HAP-1 (cell line): ENCODE measurements at regions not wholly inside any gene's neighbourhood (a gene's known extent, or its start where the extent isn't known, plus 50 kb on each side); places are given as distances from the start of the nearest gene placed in this dataset.
A peak's percentile ranks its signal among the peaks of the same experiment; 100 is the strongest.

Experiments used
- DNase-seq, 2 experiments: peaks; one replicate each; pipeline ENCODE4 v3.0.0-alpha.2; 2016 to 2020; ENCODE audit warnings: low spot score in 2 of 2
- H3K27me3 ChIP-seq: fragments of 250-450 bp; sonication (Bioruptor Pico); 2 replicates; pipeline ENCODE4 v1.5.1; 2020; ENCODE audit warnings: low read depth, mild to moderate bottlenecking, moderate library complexity
- H3K36me3 ChIP-seq: fragments of 250-450 bp; sonication (Bioruptor Pico); replicated peaks from 2 replicates; pipeline ENCODE4 v1.5.1; 2020; ENCODE audit warnings: mild to moderate bottlenecking
- H3K4me1 ChIP-seq: fragments of 250-450 bp; sonication (Bioruptor Pico); 2 replicates; pipeline ENCODE4 v1.5.1; 2020; ENCODE audit warnings: mild to moderate bottlenecking
- H3K4me3 ChIP-seq: fragments of 250-450 bp; sonication (Bioruptor Pico); 2 replicates; pipeline ENCODE4 v1.5.1; 2020; ENCODE audit warnings: mild to moderate bottlenecking, moderate library complexity
- H3K9me3 ChIP-seq: fragments of 250-450 bp; sonication (Bioruptor Pico); 2 replicates; pipeline ENCODE4 v1.5.1; 2020; ENCODE audit warnings: mild to moderate bottlenecking, moderate library complexity
- in situ Hi-C: fragments of 300-500 bp; cut with MboI; formaldehyde crosslinking; loops from 3 replicates; pipeline ENCODE4 v1.14.3; 2020; ENCODE audit warnings: low sequenced_read_pairs, inconsistent platforms, mixed read lengths

DNA sequence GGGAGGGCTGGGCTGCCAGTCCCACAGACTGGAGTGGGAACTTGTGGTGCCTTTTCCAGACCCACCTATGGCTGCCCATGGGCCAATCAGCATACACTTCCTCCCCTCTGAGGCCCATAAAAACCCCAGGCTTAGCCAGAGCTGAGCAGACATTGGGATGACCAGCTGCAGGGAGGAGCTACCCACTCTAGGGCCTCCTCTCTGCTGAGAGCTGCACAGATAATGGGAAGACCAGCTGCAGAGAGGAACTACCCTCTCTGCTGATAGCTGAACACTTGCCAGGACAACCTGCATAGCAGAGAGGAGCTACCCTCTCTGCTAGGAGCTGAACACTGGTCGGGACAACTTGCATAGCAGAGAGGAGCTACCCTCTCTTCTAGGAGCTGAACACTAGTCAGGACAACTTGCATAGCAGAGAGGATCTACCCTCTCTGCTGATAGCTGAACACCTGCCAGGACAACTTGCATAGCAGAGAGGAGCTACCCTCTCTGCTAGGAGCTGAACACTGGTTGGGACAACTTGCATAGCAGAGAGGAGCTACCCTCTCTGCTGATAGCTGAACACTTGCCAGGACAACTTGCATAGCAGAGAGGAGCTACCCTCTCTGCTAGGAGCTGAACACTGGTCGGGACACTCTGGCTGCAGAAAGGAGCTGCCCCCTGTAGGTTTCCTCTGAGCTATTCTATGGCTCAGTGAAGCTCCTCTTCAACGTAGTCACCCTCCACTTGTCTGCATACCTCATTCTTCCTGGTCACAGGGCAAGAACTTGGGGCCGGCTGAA is 88.3 kb upstream of the CACUL1 start:
- in situ Hi-C loops: no loop called here
- H3K4me3 ChIP-seq: no peak overlapping the region
- H3K4me1 ChIP-seq: no peaks in the 10 kb centered on the region
- H3K9me3 ChIP-seq: no peaks in the 10 kb centered on the region
- no peak for DNase-seq
- H3K27me3 ChIP-seq: peaks cover 20% of the 10 kb centered on the region
- no peaks in the 10 kb centered on the region for H3K36me3 ChIP-seq

DNA sequence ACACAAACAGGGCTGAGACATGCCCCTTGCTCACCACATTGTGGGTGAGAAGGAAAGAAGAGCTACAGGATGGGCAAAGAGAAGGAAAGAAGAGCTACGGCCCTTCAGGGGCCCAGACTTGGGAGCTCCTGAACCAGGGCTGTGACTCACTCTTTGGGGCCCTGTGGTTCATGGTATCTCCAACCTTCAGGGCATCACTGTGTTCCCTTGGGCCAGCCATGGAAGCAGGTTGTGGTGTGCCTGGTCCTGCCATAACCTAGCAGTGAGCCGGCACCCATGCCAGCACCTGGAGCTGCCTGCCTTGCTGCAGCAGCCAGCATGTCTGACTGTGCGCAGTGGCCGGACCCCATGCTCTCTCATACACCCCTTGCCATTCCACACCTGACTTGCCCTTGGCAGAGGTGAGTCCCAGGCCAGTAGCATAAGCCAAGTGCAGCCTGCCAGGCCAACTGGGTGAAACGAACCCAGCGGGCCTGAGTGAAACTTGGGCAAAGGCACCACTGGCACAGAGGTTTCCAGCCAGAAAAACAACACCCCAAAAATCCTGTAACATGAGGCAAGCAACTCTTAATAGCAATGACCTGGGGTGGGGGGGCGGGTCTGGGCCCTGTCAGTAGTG is 89.0 kb upstream of the CACUL1 start:
- in situ Hi-C loops: no loop called here
- H3K27me3 ChIP-seq: peaks cover 20% of the 10 kb centered on the region
- no peaks in the 10 kb centered on the region for H3K9me3 ChIP-seq
- no peak for DNase-seq
- no peaks in the 10 kb centered on the region for H3K36me3 ChIP-seq
- no peak overlapping the region for H3K4me3 ChIP-seq
- H3K4me1 ChIP-seq: no peaks in the 10 kb centered on the region

DNA sequence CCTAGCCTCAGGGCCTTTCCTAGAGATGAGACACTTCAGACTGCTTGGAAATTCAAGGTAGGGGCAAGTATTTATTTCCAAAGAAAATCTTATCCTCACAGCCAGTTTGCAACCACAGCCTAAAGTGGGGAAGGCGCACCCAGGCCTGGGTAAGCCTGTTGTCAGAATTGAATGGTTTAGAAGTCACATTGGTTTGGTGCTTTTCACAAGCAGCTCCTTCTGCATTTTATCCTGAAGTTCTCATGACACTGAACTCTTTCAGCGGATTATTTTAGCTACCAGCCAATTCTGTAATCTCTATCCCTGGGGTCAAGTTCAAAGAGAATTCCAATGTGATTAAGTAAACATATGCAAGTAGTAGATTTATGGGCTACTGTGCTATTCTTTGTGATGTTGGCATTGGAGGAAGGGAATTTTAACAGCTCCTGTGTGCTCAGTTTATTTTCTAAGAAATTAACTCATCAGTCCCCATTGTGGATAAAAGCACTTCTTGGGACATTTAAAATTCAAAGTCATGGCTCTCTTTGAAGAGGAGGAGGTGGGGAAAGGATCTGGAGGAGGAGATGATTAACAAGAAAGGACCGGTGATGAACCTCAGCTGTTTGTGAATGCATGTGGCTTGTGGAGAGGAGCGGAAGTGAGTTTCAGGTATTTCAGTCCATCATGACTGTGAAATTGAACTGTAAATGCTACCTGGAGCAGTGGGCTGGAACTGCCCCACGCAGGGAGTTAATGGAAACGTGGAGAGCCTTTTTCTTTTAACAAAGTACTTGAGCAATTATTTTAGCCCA is 90.2 kb upstream of the CACUL1 start:
- in situ Hi-C loops: no loop called here
- peak in 1 of 2 experiments; percentile 66 for DNase-seq
- H3K4me3 ChIP-seq: no peak overlapping the region
- peaks cover 20% of the 10 kb centered on the region for H3K27me3 ChIP-seq
- no peaks in the 10 kb centered on the region for H3K36me3 ChIP-seq
- no peaks in the 10 kb centered on the region for H3K4me1 ChIP-seq
- no peaks in the 10 kb centered on the region for H3K9me3 ChIP-seq

DNA sequence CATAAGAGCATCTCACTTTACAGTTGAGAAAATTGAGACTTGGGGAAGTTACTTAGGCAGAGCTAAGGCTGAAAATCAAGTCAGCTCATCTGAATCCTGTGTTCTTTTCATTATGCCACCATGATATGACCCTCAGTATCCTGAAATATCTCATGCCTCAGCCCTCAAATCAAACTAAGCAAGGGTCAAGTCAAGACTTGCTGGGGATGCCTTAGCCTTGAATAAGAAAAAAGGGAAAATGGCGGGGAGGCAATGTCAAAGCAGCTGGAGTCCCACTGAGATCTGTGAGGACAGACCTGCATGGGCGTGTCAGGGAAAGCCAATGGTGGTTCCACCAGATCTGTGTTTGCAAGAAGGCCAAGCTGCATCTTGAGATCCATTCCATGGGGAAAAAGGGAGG is 91.0 kb upstream of the CACUL1 start:
- in situ Hi-C loops: no loop called here
- DNase-seq: no peak
- Histone ChIP-seq H3K4me3 (no peak overlapping the region), H3K27me3 (peaks cover 20% of the 10 kb centered on the region), H3K9me3 (no peaks in the 10 kb centered on the region), H3K4me1 (no peaks in the 10 kb centered on the region), H3K36me3 (no peaks in the 10 kb centered on the region)

DNA sequence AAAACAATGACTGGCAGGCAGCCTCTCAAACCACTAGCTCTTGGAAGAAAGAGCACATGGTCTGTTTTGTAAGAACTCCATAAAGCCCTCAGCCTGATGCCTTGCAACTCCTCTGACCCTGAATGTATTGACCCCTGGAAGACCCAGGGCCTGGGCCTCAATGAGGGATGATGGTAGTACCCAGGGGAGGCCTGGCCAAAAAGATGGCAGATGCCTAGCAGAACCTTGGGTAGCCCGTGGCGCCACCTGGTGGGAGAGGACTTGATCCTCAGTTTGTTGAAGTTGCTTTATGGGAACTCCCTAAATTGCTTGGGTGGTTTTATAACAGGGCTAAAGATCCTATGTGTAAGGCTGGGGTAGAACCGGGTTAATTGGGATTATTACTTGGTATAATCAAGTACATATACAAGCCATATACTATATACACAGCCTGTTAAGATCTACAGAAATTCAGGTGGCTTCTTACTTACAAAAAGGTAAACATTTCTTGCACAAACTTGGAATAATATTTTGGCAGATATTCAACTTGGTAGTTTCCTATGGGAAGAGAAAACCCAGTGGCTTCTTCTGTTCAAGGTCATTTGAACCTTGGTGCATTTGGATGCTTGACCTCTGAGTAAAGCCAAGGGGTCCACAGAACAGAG is 95.8 kb upstream of the CACUL1 start:
- in situ Hi-C loops: no loop called here

DNA sequence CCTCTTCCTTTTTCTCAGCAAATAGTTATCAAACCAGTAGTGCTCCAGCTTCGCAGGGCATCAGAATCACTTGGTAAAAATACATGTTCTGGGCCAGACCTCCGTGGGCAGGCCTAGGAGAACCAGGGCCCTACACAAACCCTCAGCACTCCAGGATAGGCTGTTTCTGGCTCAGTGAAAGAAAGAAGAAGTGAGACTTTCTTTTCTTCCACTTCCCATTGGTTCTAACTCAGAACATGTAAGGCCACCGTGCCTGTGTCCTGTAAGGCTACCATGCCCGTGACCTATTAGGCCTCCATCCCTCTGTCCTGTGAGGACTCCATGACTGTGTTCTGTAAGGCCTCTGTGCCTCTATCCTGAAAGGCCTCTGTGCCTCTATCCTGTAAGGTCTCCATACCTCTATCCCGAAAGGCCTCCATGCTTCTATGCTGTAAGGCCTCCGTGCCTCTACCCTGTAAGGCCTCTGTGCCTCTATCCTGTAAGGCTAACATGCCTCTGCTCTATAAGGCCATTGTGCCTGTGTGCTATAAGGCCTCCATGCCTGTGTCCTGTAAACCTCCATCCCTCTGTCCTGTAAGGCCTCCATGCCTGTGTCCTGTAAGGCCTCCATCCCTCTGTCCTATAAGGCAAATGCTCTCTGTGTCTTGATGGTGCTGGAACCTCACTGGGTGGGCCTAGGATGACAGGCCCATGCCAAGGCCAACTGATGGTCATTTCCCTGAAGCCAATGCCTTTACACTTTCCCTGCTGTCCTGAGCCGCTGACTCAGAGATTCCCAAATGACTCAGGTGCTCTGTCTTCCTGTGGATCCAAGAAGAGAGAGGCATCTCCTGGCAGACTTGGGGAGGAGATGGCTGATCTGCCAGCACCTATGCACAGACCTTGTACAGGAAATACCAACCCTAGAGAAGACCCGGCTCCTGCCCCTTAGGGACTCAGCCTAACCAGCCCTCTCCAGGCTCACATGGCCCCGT is 96.6 kb upstream of the CACUL1 start:
- no peak for DNase-seq
- Histone ChIP-seq H3K36me3 (no peaks in the 10 kb centered on the region), H3K9me3 (no peaks in the 10 kb centered on the region), H3K4me3 (no peak overlapping the region), H3K4me1 (no peaks in the 10 kb centered on the region), H3K27me3 (peaks cover 17% of the 10 kb centered on the region)
- in situ Hi-C loops: no loop called here

More for the DNA sequence above, 95.8 kb upstream of the CACUL1 start:
- Histone ChIP-seq H3K36me3 (no peaks in the 10 kb centered on the region), H3K4me1 (no peaks in the 10 kb centered on the region), H3K4me3 (no peak overlapping the region), H3K9me3 (no peaks in the 10 kb centered on the region), H3K27me3 (peaks cover 23% of the 10 kb centered on the region)
- DNase-seq: peak; percentile 19 to 85

DNA sequence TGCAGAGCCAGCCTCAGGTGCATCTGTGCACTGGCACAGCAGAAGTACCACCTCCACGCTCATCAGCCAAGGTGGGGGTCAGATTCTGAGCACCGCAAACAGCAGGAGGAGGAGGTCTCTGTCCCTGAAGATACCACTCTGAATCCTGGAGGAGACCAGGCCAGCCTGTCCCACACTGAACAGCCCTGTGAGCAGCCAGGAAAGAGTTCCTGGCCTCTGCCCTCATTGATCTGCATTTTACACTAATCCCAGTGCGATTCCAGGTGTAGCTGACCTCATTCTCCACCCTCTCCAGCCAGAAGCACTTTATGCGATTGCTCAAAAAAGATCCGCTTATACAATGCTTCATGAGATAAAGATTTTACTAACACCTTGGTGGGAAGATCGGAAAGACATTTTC is 99.1 kb upstream of the CACUL1 start:
- H3K4me1 ChIP-seq: no peaks in the 10 kb centered on the region
- H3K4me3 ChIP-seq: no peak overlapping the region
- in situ Hi-C loops: no loop called here
- H3K36me3 ChIP-seq: no peaks in the 10 kb centered on the region
- peaks cover 6% of the 10 kb centered on the region; the same call in 1 of the 2 replicates for H3K27me3 ChIP-seq
- DNase-seq: no peak
- H3K9me3 ChIP-seq: no peaks in the 10 kb centered on the region

DNA sequence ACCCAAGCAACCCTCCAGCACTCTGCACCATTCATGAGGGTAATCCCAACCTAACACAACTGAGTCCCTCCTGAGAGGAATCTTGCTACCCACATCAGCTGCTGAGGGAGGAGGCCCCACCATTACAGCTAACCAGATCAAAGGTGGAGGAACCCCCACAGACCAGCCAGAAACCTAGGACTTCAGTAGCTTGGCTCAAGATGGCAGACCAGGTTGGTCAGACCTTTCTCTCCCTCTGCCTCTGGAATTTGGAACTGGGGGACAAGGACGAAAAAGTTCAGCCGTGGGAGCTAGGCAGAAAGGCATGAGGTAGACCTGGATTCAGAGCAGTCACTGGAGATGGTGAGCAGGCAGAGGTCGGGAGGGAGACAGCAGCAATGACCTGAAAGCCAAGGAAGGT is 101.3 kb upstream of the CACUL1 start:
- Histone ChIP-seq H3K4me1 (no peaks in the 10 kb centered on the region), H3K4me3 (no peak overlapping the region), H3K27me3 (peaks cover 6% of the 10 kb centered on the region; the same call in 1 of the 2 replicates), H3K36me3 (no peaks in the 10 kb centered on the region), H3K9me3 (no peaks in the 10 kb centered on the region)
- DNase-seq: no peak
- in situ Hi-C loops: no loop called here

DNA sequence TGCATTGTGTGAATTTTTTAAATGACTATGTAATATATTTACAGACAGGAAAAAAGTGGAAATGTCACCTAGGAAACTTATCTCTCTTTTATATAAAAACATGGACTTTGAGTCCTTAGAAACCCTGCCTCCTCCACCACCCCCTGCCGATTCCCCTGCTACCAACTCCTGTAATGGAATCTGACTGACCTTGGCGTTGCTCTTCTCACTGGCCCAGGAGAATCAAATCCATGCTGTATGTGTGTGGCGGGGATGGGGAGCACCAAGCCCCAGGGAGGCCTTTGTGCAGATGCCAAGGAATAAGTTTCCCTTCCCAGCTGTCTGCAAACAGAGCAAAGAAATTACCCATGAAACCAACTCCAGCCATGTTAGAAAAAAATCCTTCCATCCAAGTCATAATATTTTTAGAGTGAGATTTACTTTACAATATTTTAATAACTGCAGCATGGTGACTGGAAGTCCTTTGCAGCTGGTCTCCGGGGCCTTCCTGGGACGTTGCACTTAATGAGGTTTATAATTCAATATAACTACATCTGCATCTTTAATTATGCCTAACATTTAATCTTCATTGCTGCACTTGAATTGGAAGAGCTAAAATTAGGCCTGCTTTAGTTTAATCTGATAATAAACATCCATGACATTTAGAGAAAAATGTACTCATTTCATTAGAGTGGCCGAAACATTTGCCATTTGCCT is 111.4 kb upstream of the CACUL1 start:
- in situ Hi-C loops: no loop called here
- H3K9me3 ChIP-seq: no peaks in the 10 kb centered on the region
- H3K27me3 ChIP-seq: 0 out of 2 replicates have a peak, but pooled peaks cover 4% of the 10 kb centered on the region
- no peaks in the 10 kb centered on the region for H3K36me3 ChIP-seq
- no peak for DNase-seq
- no peak overlapping the region for H3K4me3 ChIP-seq
- no peaks in the 10 kb centered on the region for H3K4me1 ChIP-seq

DNA sequence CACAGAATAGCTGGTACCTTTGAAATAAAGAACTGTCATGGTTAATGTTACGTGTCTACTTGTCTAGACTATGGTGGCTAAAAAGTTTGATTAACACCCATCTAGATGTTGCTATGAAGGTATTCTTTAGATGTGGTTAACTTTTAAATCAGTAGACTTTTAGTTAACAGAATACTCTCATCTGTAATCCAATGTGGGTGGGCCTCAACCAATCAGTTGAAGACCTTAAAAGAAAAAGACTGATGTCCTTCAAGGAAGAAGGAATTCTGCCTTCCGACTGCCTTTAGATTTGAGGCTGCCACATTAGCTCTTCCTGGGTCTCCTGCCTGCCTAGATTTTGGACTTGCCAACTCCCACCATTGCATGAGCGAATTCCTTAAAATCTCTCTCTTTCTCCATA is 113.0 kb upstream of the CACUL1 start:
- Histone ChIP-seq H3K27me3 (peaks cover 6% of the 10 kb centered on the region; the same call in 1 of the 2 replicates), H3K9me3 (no peaks in the 10 kb centered on the region), H3K4me3 (no peak overlapping the region), H3K4me1 (no peaks in the 10 kb centered on the region), H3K36me3 (no peaks in the 10 kb centered on the region)
- DNase-seq: no peak
- in situ Hi-C loops: no loop called here

DNA sequence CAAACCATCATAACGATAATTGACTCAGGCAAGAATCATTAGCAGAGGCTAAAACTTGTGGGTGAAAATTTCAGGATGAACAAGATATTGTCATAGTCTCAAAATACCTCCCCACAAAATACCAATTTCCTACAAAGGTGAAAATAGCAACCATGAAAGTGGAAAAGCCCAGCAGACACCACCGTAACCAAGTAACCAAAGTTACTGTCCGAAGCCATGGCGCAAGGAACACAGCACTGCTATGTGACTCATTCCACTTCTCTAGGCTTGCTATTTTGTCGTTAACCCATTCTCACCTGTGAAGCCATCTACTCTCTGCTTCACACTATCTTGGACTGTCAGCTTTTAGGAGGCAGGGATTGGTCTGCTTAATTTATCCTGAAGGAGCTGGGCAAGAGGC is 113.8 kb upstream of the CACUL1 start:
- Histone ChIP-seq H3K9me3 (no peaks in the 10 kb centered on the region), H3K27me3 (peaks cover 6% of the 10 kb centered on the region; the same call in 1 of the 2 replicates), H3K36me3 (no peaks in the 10 kb centered on the region), H3K4me1 (no peaks in the 10 kb centered on the region), H3K4me3 (no peak overlapping the region)
- in situ Hi-C loops: no loop called here
- DNase-seq: no peak

DNA sequence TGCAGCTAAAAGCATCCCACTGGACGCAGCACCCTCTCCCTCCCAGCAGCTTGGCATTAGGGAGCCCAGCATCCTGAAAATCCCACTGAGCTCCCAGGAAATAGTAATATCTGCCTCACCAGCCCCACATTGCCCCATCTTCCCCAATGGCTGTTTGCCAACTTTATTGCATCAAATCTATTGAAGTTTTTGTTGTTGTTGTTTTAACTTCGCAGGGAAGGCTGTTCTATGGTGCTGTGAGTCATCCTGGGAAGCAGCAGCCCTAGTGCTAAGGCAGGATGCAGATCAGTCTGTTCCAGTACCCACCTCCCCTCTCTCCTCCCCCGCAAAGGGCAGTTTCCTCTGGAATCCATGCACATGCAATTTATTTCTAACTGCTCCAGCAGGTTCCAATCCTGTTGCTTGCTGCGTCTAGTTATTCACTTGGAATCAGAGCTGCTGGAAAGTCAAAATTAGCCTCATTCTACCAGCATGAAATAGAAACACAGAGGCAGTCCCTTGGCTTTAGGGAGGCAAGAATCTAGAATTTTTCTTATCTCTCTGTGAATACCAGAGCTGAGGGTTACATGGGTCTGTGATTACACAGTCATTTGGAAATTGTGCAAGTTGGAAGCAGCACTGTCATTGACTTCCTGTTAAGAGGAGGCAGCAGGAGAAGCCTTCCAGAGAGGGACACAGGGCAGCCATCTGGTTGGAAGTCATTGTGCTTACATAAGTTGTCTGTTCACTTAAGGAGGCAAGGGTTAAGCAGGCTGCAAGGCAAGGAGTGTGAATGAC is 115.9 kb upstream of the CACUL1 start:
- in situ Hi-C loops: no loop called here
- no peaks in the 10 kb centered on the region for H3K4me1 ChIP-seq
- no peaks in the 10 kb centered on the region for H3K9me3 ChIP-seq
- no peaks in the 10 kb centered on the region for H3K36me3 ChIP-seq
- DNase-seq: no peak
- H3K4me3 ChIP-seq: no peak overlapping the region
- H3K27me3 ChIP-seq: peaks cover 6% of the 10 kb centered on the region; the same call in 1 of the 2 replicates
